Tibial nerve (tissue), 3 donors: ENCODE measurements at regions not wholly inside any gene's neighbourhood (a gene's known extent, or its start where the extent isn't known, plus 50 kb on each side); places are given as distances from the start of the nearest gene placed in this dataset.

Source experiments
- POLR2A ChIP-seq, 2 donors: fragments of 450-650 bp; IDR thresholded peaks; one replicate each; pipeline ENCODE4 v1.6.1; 2017; ENCODE audit warnings: antibody characterized with exemption in 2 of 2, mild to moderate bottlenecking in 2 of 2, moderate library complexity in 2 of 2
- TF ChIP-seq, protein P1 (sequence below), 5 experiments: fragments of 200-600 bp in 3 of 5; fragments of 450-650 bp in 2 of 5; sonication (generic) in 3 of 5; IDR thresholded peaks; one replicate each; pipeline ENCODE4 v1.5.1; 2016 to 2019; ENCODE audit warnings: antibody characterized with exemption in 5 of 5, mild to moderate bottlenecking in 3 of 5, moderate library complexity in 2 of 5

DNA sequence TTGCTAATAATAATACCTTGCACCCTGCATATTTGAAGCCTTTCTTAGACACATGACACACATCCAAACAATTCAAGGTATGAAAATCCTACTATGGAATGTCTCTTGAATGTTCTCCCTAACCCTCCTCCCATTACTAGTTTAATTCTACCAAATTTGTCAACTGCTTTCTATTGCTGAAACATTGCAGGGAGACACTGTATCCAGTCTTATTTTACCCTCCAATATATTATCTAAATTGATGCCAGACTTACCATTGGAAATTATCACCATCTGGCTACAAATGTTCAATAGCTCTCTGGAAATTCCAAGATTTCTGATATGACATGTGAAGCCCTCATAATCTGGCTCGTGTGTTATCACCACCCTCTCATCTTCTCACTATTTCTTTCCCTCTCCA lies 1027.3 kb upstream of the CITED2 start:
- TF ChIP-seq, protein P1, sequence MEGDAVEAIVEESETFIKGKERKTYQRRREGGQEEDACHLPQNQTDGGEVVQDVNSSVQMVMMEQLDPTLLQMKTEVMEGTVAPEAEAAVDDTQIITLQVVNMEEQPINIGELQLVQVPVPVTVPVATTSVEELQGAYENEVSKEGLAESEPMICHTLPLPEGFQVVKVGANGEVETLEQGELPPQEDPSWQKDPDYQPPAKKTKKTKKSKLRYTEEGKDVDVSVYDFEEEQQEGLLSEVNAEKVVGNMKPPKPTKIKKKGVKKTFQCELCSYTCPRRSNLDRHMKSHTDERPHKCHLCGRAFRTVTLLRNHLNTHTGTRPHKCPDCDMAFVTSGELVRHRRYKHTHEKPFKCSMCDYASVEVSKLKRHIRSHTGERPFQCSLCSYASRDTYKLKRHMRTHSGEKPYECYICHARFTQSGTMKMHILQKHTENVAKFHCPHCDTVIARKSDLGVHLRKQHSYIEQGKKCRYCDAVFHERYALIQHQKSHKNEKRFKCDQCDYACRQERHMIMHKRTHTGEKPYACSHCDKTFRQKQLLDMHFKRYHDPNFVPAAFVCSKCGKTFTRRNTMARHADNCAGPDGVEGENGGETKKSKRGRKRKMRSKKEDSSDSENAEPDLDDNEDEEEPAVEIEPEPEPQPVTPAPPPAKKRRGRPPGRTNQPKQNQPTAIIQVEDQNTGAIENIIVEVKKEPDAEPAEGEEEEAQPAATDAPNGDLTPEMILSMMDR (IDR thresholded peaks at IDR 0.05): no peak
- no peak for TF ChIP-seq POLR2A (IDR thresholded peaks at IDR 0.05)
